GM19324 (cell line): ENCODE measurements at regions not wholly inside any gene's neighbourhood (a gene's known extent, or its start where the extent isn't known, plus 50 kb on each side); places are given as distances from the start of the nearest gene placed in this dataset.

Source experiments
- ATAC-seq: cut with Tn5 transposase; IDR thresholded peaks from one replicate; pipeline ENCODE4 v1.9.1; 2021; ENCODE audit warnings: mild to moderate bottlenecking, moderate library complexity; ENCODE audit not compliant: unreplicated experiment, low FRiP score

- ATAC-seq, result no peak
Measured at GRCh38 chr1:221947731-221948130, 205.8 kb upstream of the DUSP10 start.

DNA sequence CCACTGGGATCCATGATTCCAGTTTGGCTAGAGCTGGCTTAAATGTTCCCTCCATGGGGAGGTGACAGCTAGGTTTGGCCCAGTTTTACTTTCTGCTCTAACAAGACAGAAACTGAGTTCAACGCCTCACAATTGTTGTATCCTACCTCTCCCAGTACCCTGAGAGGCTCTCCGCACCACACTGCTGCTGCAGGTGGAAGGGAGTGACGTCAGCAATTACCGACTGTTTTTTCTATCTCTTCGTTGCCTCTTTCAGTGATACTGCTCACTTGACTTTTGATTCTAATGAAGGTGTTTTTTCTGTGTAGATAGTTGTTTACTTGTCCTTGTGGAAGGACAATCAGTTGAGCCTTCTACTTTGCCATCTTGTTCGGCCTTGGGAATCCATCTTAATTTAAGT is 204.9 kb upstream of the DUSP10 start:
- ATAC-seq, result no peak

DNA sequence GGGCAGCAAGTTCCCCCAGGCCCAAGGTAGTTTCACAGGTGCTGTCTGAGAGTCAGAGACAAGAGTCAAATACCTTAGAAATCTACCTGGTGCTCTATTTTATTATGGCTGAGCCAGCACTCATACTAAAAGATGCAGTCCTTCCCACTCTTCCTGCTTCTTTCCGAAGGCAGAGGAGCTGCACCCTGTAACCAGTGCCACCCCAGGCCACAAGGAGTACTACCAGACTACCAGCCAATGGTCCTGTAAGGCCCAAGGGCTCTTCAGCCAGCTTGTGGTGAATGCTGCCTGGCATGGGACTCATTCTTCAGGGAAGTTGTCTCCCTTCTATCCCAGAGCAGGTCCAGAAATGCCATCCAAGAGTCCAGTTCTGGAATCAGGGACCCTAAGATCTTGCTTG is 203.8 kb upstream of the DUSP10 start:
- no peak for ATAC-seq

DNA sequence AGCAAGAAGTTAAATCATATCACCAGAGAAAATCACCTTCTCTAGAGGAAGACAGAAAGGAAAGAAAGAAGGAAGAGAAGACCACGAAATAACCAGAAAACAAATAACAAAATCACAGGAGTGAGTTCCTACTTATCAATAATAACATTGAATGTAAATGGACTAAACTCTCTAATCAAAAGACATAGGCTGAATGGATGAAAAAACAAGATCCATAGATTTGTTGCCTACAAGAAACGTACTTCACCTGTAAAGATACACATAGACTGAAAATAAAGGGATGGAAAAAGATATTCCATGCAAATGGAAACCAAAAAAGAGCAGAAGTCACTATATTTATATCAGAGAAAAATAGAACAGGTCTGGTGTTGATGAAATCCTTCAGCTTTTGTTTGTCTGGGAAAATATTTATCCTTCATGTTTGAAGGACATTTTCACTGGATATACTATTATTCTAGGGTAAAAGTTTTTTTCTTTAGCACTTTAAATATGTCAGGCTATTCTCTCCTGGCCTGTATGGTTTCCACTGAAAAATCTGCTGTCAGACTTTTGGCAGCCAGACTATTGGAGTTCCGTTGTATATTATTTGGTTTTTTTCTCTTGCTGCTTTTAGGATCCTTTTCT is 202.5 kb upstream of the DUSP10 start:
- ATAC-seq, result no peak

- no peak for ATAC-seq
Measured at GRCh38 chr1:221940631-221941030, 198.7 kb upstream of the DUSP10 start.

GRCh38 chr1:221939607-221940006 is 197.7 kb upstream of the DUSP10 start:
- peak; percentile 98 for ATAC-seq

- ATAC-seq, result no peak
Measured at GRCh38 chr1:221937155-221937953, 195.5 kb upstream of the DUSP10 start.

DNA sequence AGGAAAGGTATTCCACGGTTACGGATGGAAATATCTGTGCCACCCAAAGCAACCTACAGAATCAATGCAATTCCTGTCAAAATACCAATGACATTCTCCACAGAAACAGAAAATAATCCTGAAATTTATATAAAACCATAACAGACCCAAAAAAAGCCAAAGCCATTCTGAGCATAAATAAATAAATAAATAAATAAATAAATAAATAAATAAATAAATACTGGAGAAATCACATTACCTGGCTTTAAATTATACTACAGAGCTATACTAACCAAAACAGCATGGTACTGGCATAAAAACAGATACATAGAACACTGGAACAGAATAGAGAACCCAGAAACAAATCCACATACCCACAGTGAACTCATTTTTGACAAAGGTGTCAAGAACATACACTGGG is 191.9 kb upstream of the DUSP10 start:
- no peak for ATAC-seq

GRCh38 chr1:221926441-221926840 is 184.6 kb upstream of the DUSP10 start:
- ATAC-seq, result no peak

- no peak for ATAC-seq
Measured at GRCh38 chr1:221925947-221926346, 184.1 kb upstream of the DUSP10 start.

DNA sequence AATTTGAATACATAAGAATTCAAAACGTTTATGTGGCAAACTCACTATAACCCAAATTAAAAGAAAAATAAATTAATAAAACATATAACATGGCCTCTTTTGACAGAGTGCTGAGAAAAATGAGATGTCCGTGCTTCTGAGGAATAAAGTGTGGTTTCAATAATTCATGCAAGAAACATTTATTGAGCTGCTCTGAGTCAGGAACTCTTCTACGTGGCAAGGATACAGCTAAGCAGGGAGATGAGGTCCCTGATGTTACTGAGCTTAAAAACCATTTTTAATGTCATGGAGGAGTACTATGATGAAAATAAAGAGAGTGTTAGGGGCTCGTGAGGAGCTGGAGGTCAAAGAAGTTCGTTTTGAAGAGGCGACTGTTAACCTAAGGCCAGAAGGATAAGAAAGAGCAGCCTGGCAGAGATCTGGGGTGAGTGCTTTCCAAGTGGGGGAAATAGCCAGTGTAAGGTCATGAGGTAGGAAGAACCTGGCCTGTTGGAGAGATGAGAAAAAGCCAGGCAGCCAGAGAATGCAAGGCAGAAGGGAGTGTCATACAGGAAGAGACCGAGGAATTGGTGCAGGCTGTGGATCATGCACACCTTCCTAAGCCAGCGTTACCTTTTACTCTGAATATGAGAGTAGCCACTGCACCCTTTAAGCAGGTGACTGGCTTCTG is 182.2 kb upstream of the DUSP10 start:
- ATAC-seq, result no peak

- no peak for ATAC-seq
Measured at GRCh38 chr1:221921936-221922335, 180.0 kb upstream of the DUSP10 start.

GRCh38 chr1:221919743-221920142 is 177.9 kb upstream of the DUSP10 start:
- ATAC-seq, result no peak

- no peak for ATAC-seq
Measured at GRCh38 chr1:221919341-221919740, 177.5 kb upstream of the DUSP10 start.

DNA sequence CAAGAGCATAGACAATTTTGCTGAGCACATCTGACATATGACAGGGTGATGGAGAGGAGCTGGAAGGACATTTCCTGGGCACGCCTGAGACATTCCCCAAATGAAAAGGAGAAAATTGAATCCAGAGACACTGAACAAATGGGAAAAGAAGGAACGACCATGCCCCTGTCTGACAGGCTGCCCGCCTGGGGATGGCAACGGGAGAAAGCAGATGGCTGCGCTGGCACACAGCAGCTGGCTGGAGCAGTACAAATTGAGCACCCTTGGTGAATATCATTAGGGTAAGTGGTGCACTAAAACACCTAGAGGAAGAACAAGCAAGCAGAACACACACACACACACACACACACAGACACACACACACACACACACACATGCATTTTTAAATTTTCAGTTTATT is 174.3 kb upstream of the DUSP10 start:
- ATAC-seq, result no peak

- ATAC-seq, result no peak
Measured at GRCh38 chr1:221915764-221916163, 173.9 kb upstream of the DUSP10 start.

- ATAC-seq, result no peak
Measured at GRCh38 chr1:221913351-221913892, 171.5 kb upstream of the DUSP10 start.

DNA sequence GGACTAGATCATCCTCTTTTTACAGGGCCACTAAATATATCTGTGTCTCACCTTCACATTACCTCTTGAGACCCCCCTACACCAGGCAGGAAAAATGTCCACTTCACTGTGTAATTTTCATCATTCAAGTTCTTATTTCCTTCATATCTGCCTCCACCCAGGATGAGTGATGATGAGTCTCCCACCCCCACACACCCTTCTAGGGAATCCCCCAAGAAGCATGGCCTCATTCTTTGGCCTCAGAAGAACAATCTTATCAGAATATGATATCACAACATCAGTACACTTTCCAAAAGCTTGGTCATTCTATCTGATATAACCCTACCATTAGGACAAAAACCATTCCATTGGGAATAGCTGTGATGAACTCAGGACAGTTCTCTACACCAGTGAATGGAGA is 170.3 kb upstream of the DUSP10 start:
- ATAC-seq, result no peak

DNA sequence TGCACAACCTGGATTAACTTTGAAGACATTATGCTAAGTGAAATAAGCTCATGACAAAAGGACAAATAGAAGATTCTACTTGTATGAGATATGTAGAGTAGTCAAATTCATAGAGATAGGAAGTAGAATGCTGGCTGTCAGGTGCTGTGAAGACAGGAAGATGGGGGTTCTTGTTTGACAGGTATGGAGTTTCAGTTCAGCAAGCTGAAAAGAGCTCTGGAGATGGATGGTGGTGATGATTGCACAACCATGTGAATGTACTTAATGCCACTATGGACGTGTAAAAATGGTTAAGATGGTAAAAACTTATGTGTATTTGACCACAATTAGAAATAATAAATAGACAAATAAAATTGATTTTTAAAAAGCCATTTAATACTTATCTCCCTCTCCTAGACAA is 169.8 kb upstream of the DUSP10 start:
- peak; percentile 45 for ATAC-seq

DNA sequence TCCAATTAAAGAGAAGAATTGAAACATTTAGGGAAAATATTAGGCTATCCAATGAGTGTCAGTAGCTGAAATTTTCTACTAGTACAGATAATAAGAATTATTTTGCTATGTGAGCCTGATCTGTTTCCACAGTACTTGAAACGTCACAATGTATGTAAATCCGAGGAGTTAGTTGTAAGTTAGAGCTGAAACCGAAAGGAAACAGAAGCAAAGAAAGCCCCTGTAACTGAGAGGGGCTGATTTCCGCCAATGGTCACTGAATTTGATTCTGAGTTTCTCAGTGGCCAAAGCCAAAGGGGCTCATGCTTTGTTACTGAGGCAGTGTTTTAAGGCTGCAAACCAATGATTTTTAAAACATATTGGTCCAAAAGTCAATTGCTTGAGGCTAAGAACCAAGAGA is 168.3 kb upstream of the DUSP10 start:
- peak; percentile 61 for ATAC-seq

DNA sequence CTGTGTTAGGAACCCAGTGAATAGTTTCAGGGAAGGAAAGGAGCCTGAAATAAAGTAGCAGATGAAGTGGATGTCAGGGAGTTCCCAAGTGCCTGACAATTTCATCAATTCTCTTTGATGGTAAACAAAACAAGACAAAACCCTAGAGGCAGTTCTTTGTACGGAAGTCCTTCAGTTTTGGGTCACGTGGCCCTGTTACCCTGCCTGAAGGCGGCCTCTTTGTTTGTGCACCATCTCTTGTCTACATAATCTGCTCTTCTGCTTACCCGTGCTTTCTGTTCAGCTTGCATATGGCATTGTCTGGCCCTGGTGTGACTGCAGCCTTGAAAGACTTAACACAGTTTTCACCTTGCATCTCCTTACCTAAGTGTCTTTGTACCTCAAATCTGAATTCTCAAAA is 166.7 kb upstream of the DUSP10 start:
- no peak for ATAC-seq
